HS-27A (cell line): ENCODE measurements at regions not wholly inside any gene's neighbourhood (a gene's known extent, or its start where the extent isn't known, plus 50 kb on each side); places are given as distances from the start of the nearest gene placed in this dataset.
"Not testable (repeated sequence)": the region's sequence is repeated elsewhere in the genome, so short reads cannot be mapped to it uniquely, and the experiment has no call there.

ENCODE experiments used
- DNase-seq: peaks from one replicate; pipeline ENCODE4 v3.0.0-alpha.2; 2012; ENCODE audit warnings: low read depth, missing footprints

- DNase-seq: no peak
Observed at GRCh38 chr20:52306477-52306876, 114.9 kb upstream of the ZFP64 start.

GRCh38 chr20:52305858-52306257 lies 114.3 kb upstream of the ZFP64 start:
- no peak for DNase-seq

- no peak for DNase-seq
Observed at GRCh38 chr20:52305024-52305645, 113.6 kb upstream of the ZFP64 start.

GRCh38 chr20:52303281-52303950 lies 111.8 kb upstream of the ZFP64 start:
- no peak for DNase-seq

- no peak for DNase-seq
Observed at GRCh38 chr20:52302736-52303135, 111.2 kb upstream of the ZFP64 start.

GRCh38 chr20:52302051-52302450 lies 110.5 kb upstream of the ZFP64 start:
- not testable (repeated sequence) for DNase-seq

GRCh38 chr20:52295556-52295955 lies 104.0 kb upstream of the ZFP64 start:
- DNase-seq: no peak

- DNase-seq: no peak
Observed at GRCh38 chr20:52294106-52294628, 102.6 kb upstream of the ZFP64 start.

GRCh38 chr20:52291109-52291508 lies 99.5 kb upstream of the ZFP64 start:
- DNase-seq: no peak

- no peak for DNase-seq
Observed at GRCh38 chr20:52290569-52290968, 99.0 kb upstream of the ZFP64 start.

GRCh38 chr20:52289956-52290565 lies 98.5 kb upstream of the ZFP64 start:
- DNase-seq: no peak

GRCh38 chr20:52280407-52280806 lies 88.8 kb upstream of the ZFP64 start:
- DNase-seq: no peak

GRCh38 chr20:52279706-52280105 lies 88.1 kb upstream of the ZFP64 start:
- no peak for DNase-seq

- DNase-seq: no peak
Observed at GRCh38 chr20:52275181-52275691, 83.7 kb upstream of the ZFP64 start.

GRCh38 chr20:52270696-52271095 lies 79.1 kb upstream of the ZFP64 start:
- DNase-seq: no peak

GRCh38 chr20:52270001-52270606 lies 78.5 kb upstream of the ZFP64 start:
- DNase-seq: no peak

GRCh38 chr20:52269321-52269720 lies 77.7 kb upstream of the ZFP64 start:
- DNase-seq: no peak

GRCh38 chr20:52268184-52268749 lies 76.7 kb upstream of the ZFP64 start:
- no peak for DNase-seq

GRCh38 chr20:52267418-52267817 lies 75.8 kb upstream of the ZFP64 start:
- no peak for DNase-seq

- no peak for DNase-seq
Observed at GRCh38 chr20:52263757-52264156, 72.2 kb upstream of the ZFP64 start.

GRCh38 chr20:52261792-52262191 lies 70.2 kb upstream of the ZFP64 start:
- no peak for DNase-seq

GRCh38 chr20:52259295-52259694 lies 67.7 kb upstream of the ZFP64 start:
- DNase-seq: no peak
